Stimulated activated CD8-positive, alpha-beta memory T cell treated with anti-CD3 and anti-CD28 coated beads, Interleukin-15, amount 100 ng/mL, for 4 hours (primary cell): ENCODE measurements at regions not wholly inside any gene's neighbourhood (a gene's known extent, or its start where the extent isn't known, plus 50 kb on each side); places are given as distances from the start of the nearest gene placed in this dataset.
"Not testable (repeated sequence)": the region's sequence is repeated elsewhere in the genome, so short reads cannot be mapped to it uniquely, and the experiment has no call there.

Experiments used
- DNase-seq, 2 donors: peaks; one replicate each; pipeline ENCODE4 v3.0.0-alpha.2; 2020; ENCODE audit warnings: low read depth in 2 of 2

DNA sequence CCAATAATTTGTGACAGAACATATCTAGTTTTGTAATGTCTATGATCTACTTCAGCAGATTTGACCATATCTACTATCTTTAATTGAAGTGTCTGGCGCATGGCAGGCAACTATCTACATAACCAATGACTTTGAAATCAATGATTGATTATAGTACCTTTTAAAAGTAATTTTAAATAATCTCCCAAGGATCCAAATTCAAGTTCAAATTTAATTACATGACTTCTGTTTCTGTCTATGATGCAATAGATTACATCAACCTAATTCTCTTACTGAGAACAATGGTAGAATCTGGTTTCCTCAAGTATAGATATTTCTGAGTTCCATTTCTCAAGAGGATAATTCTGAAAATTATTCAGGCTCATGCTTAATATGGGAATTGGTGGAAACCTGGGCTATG is 177.4 kb upstream of the IL15 start:
- no peak for DNase-seq

DNA sequence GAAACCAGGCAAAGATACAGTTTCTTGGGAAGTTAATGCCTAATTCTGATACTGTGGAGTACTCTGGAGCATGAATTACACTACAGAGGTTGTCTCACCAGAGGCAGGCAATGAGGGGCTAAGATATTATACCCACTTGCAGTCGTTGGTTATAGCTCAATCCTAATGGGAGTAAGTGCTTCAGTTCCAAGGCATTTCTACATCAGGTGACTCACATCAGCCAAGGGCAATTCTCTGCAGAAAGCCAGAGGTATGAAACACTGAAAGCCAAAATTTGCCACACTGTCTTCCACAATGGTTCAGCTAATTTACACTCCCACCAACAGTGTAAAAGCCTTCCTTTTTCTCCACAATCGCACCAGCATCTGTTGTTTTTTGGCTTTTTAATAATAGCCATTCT is 174.0 kb upstream of the IL15 start:
- no peak for DNase-seq

DNA sequence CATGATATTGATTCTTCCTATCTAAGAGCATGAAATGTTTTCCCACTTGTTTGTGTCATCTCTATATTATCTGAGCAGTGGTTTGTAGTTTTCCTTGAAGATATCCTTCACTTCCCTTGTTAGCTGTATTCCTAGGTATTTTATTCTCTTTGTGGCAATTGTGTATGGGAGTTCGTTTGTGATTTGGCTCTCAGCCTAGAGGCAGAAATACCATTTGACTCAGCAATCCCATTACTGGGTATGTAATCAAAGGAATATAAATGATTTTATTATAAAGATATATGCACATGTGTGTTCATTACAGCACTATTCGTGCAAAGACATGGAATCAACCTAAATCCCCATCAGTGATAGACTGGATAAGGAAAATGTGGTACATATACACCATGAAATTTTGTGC is 172.7 kb upstream of the IL15 start:
- DNase-seq = no peak

DNA sequence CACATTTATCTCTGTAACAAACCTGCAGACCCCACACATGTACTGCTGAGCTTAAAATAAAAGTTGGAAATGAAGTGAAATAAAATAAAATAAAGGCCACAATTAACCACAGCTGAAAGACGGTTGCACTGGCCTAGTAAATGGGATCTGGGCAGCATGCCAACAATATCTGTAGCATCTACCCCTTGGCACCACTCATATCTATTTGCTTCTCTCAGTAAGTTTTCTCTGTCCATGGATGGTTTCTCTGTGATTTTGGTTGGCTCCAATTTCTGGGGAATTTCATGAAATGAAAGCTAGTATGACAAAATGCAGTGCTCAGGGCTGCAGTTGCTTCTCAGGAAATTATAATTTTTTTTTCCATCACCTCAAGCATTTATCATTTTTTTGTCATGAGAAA is 172.0 kb upstream of the IL15 start:
- DNase-seq = no peak

DNA sequence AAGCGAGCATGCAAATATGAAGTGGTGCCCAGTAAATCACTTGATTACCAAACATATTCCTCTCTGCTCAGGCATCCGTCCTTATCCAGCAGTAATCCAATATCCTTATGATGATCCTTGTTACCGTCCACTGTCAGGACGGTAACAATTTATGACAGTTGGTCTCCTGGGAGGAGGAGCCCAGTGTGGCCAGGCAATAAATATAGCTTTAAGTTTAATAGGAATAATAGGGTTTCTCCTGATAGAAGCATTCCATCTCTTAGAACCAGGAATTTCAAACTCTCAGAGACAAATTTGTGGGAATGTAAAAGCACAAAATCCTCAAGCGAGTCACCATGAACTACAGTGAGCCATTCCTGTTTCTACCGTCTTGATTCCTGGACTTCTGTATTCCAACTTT is 171.2 kb upstream of the IL15 start:
- DNase-seq = no peak

DNA sequence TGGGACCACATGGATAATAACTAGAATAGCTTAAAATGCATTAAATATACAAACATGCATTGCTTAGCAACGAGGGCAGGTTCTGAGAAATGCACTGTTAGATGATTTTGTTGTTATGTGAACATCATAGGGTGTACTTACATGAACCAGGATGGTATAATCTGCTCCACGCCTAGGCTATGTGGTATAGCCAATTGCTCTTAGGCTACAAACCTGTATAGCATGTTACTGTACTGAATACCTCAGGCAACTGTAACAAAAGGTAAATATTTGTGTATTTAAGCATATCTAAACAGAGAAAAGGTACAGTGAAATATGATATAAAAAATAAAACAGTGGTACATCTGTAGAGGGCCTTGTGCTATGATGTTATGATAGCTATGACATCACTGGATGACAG is 169.2 kb upstream of the IL15 start:
- no peak for DNase-seq

DNA sequence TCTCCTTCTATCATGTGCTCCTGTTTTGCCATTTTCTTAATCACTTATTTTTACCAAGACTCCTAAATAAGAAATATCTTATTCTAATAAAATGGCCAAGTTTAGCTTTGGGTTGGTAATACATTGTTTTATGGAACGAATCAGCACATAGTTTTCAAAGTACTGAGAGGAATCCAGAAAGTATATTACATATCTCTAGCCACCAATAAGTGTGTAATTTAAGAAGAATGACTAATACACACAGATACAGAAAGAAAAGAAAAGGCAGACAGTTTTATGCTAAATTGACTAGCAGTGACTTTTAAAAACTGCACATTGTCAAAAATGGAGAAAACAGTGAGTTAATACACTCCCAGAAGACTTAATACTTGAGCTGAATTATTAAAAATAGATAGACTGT is 167.0 kb upstream of the IL15 start:
- no peak for DNase-seq

DNA sequence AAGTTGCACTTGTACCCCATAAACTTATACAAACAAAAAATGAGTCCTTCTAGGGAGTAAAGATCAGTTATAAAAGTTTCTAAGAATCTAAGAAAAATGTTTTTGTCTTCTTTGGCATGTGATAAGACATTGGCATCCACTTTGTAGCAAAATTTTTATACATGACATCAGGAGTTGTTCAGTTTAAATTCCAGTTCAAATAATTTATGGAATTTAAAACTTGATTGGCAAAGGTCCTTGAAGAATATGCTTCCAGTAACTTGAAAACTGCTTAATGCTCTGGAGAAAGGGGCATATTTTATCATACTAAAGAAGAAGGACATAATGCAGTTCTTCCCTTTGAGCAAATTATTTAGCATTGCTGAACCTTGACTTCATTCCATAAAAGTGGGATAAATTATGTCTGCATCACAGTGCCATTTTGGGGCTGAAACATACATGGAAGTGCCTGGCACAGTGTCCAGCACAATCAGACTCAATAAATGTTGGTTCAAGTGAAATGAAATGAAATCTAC is 163.3 kb upstream of the IL15 start:
- no peak for DNase-seq

DNA sequence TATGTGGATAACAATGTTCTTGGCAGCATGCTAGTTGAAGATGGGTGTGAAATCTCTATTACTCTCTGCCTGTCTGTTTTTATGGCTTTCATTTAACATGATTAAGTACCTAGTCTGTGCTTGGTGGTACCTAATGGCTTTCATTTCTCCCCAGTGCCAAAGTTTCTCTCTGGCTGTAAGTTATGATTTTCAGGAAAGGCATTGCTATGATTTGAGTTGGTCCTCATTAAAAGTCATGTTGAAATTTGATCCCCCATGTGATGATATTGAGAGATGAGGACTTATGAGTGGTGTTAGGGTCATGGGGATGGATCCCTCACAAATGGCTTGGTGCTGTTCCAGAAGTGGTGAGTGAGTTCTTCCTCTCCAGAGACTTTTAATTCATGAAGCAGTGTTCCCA is 162.4 kb upstream of the IL15 start:
- no peak for DNase-seq

DNA sequence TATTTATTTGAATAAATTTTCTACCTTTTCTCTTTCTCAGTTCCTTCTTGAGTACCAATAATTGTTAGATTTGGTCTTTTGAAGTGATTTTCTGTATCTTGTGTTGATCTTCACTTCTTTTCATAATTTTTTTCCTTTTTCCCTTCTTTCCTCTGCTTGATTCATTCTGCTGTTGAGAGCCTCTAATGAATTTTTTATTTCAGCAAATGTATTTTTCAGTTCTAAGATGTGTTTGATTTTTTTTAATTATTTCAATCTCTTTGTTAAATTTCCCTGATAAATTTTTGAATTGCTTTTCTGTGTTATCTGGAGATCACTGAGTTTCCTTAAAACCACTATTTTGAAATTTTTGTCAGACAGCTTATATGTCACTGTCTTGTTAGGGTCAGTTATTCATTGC is 155.4 kb upstream of the IL15 start:
- DNase-seq = no peak

DNA sequence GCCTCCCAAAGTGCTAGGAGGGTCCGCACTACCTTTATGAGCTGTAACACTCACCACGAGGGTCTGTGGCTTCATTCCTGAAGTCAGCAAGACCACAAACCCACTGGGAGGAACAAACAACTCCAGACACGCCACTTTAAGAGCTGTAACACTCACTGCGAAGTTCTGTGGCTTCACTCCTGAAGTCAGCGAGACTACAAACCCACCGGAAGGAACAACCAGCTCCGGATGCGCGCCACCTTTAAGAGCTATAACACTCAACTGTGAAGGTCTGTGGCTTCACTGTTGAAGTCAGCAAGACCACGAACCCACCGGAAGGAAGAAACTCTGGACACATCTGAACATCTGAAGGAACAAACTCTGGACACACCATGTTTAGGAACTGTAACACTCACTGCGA is 152.1 kb upstream of the IL15 start:
- DNase-seq = not testable (repeated sequence)

DNA sequence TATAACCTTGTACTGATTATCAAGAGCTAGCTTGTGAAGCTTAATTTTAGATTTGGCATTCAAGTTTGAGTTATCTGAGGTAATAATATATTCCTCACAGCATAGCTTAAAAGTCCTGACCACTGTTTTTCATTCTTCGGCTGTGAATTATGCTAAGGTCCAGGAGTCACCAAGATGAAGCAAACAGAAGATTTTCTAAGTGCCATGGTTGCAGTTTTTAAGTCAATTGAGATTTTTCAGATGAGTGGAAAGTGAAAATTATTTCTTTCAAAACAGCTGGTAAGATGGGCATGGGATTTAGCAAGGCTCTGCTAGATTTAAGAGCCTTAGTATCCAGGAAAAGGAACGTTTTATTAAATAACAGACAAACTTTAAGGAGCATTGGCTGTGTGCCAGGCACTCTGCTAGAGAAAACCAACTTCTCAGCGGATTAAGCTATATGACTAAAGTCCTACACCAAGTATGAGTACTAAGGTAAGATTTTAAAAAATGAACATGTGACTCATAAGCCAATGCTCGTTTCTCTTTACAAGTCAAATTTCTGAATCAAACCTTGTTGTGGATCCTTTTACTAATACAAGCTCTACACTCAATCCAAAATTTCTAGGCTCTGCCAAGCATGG is 149.9 kb upstream of the IL15 start:
- no peak for DNase-seq

DNA sequence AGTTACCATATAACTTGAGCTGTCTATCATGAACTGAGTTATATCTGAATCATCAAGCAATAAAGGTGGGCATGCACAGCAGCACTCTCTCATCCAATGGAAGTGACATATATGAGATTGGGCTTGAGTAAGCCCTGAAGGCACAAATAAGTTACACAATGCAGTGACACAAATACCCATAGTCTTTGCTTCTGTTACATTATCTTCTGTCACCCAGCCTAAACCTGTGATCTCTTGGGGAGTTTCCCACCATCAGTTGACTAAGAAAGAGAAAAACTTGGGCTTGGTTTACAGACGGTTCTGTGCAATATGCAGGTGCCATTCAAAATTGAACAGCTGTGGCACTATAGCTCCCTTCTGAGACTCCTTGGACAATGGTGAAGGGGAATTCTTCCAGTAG is 138.8 kb upstream of the IL15 start:
- no peak for DNase-seq

DNA sequence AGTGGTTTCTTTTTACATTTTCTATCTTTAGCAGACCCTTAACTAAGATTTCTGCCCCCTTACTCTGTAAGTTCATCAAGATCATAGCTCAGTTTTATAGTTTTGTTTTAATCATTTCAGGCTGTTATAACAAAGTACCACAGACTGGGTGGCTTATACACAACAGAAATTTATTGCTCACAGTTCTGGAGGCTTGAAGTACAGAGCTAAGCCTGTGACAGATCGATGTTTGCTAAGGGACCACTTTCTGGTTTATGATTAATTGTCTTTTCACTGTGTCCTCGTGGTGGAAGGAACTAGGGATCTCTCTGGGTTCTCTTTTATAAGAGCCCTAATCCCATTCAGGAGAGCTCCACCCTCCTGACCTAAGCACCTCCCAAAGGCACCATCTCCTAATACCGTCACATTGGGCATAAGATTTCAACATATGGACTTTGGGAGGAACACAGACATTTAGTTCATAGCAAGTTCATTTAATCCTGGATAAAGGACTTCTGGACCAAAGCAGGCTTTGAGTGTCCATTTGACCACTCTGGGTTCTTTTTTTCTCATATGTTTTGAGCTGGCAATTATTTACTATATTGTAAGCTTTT is 137.0 kb upstream of the IL15 start:
- DNase-seq = no peak

DNA sequence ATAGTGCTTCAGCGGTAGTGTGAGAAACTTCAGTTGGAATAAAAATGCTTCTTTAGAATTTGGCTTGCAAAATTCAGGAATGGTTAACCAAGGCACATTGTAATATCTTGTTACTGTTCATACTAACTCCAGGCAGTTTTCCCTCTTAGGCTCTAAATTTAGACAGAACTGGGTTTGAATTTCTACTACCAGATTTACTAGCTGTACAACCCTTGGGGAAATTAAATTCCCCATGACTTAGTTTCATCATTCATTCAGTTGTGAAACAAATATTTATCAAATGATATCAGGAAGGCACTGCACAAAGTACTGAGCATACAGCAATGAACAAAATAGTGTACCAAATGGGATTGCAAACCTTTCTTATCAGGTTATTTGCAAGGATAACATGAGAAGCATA is 135.0 kb upstream of the IL15 start:
- DNase-seq = no peak

DNA sequence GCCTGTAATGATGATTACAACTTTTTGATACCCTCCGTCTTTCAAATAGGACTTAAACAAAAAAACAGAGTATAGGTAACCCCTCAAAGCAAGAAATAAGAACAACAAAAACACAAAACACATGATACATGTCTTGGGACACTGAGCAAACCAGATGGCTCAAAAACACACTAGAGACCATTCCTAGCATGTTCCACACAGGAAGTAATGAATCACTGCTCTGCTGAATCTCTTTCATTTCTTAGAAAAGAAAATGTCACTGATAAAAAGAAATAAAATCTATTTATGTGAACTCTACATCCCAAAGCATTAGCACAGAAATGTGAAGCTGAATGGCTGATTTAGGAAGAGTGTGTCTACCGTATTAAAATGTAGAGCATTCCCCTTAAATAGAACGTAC is 134.5 kb upstream of the IL15 start:
- no peak for DNase-seq

DNA sequence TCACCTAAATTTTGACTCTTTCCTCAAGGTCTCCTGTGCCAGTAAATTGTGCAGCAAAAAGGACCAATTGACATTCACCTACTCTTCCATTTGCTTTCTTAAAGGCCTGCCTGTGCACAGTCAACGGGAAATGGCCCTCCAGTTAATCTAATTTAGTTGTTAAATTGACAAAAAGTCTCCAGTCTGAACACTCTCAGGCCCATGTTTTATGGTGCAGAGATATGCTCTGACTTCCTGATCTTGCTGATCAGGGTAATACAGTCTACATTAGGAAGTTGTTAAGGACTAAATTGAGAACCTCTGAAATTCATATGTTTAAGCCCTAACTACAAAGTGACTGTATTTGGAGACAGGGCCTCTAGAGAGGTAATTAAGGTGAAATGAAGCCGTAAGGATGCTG is 133.6 kb upstream of the IL15 start:
- no peak for DNase-seq

DNA sequence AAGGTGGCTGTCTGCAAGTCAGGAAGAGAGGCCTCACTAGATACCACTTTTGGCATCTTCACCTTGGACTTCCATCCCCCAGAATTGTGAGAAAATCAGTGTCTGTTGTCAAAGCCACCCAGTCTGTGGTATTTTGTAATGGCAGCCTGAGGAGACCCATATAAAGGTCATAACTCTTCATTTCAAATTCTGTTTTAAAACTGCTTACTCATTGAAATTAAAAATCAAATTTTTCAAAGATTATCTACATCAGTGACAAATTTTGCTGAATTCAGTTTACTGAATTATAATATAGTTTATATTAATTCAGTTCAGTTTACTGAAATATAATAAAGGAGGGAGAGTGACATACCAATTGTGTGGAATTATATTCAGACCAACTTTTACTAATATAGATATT is 133.1 kb upstream of the IL15 start:
- no peak for DNase-seq

DNA sequence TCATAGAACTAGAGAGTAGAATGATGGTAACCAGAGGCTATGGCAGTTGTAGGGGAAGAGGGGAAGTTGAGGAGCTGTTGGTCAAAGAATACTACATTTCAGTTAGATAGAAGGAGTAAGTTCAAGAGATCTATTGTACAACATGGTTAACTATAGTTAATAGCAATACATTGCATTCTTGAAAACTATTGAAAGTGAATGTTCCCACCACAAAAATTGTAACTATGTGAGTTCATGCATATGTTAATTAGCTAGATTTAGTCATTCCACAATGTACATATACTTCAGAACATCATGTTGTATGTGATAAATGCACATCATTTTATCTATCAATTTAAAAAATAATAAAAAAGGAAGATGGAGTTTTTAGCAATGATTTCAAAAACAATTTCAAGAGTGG is 125.3 kb upstream of the IL15 start:
- no peak for DNase-seq

DNA sequence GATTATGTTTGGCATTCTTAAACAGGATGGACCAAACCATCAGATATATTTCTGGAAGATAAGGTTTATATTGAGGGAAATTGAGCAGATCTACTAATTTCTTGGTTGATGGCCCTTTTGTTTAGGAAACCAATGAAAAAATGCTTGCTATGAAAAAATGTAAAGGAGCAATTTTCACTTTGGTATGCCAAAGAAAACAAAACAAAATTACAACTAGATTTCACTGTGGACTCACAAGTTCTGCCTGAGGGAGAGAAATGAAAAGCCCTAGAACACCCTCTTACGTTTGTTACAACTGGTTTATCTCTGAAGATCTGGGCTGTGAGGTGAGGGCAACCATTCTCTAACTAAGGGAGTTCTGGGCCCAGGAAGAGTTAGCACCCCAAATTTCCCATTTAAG is 122.5 kb upstream of the IL15 start:
- DNase-seq = no peak

DNA sequence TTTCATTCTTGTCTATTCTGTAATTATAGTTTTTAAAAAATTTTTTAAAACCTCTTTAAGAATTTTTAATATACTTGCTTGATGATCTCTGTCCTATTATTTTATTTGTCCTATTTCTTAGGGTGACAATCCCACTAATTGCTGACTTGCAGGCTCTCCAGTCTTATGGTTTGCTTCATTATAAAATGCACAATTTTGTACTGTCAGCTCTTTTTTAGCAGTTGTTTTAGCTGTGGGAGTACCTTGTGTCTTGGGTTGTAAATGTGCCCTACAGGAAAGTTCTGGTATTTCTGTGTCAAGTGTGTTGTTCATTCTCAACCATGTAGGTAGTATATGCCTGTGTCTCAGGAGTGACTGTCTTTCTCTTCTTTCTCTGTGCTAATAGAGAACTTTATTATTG is 118.2 kb upstream of the IL15 start:
- no peak for DNase-seq

DNA sequence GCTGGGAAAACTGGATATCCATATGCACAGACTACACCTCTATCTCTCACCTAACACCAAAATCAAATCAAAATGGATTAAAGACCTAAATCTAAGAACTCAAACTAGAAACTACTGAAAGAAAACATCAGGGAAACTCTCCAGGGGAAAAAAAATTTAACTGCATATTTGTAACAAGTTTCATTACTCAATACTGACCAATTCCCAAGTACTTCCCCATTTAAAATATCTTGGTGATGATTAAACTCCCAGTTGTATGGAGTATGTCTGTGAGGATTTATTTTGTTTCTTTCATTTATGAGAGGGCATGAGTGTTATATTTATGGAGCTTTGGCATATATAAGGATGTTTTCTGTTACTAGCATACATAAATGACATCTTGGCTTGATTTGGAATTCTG is 112.3 kb upstream of the IL15 start:
- no peak for DNase-seq

DNA sequence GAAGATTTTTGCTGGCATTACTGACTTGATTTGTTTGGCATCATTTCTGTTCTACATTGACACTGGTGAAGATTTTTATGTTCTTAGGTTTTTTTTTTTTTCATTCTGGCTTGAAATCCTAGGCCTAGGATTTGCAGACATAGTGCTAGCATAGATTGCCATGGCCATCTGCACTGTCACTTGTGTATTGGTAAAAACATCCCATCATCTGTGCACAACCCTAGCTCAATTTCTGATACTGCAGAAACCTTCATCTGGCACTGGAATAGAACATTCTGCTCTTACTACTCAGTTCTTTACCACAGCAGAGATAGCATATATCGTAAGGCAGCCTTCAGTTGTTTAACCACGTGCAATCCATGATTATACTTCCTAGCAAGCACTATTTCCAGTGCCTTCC is 111.5 kb upstream of the IL15 start:
- DNase-seq = no peak

DNA sequence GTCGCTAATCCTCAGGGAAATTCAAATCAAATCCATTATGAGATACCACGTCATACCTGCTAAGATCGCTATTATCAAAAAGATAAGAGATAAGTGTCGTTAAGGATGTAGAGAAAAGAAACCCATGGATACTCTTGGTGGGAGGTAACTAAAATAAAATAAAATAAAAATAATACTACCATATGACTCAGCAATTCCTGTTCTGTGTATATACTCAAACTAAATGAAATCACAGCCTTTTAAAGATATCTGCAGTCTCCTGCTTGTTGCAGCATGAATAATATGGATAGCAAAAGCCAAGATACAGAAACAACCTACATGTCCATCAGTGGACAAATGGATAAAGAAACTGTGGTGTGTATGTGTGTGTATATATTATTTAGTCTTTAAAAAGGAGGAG is 105.8 kb upstream of the IL15 start:
- DNase-seq = no peak
